OCI-LY1 (cell line): ENCODE measurements at regions not wholly inside any gene's neighbourhood (a gene's known extent, or its start where the extent isn't known, plus 50 kb on each side); places are given as distances from the start of the nearest gene placed in this dataset.
A peak's percentile ranks its signal among the peaks of the same experiment; 100 is the strongest.

ENCODE experiments used
- H2AFZ ChIP-seq: fragments of 200-600 bp; sonication (generic), shearing (Covaris generic); 2 replicates; pipeline ENCODE4 v1.6.0; 2014; ENCODE audit warnings: antibody characterized with exemption, mild to moderate bottlenecking, low read length
- H3F3A ChIP-seq: fragments of 200-600 bp; sonication (generic), shearing (Covaris generic); 2 replicates; pipeline ENCODE4 v1.6.0; 2014; ENCODE audit warnings: mild to moderate bottlenecking, antibody characterized with exemption, low read length, moderate library complexity; ENCODE audit not compliant: insufficient read depth
- H3K27ac ChIP-seq: fragments of 200-600 bp; sonication (generic); 2 replicates; pipeline ENCODE4 v1.5.1; 2014; ENCODE audit warnings: low read length, mixed run types, mild to moderate bottlenecking, low read depth; ENCODE audit not compliant: poor library complexity, severe bottlenecking
- H3K27me3 ChIP-seq: fragments of 200-600 bp; sonication (generic); 2 replicates; pipeline ENCODE4 v1.6.0; 2014; ENCODE audit warnings: antibody characterized with exemption, mild to moderate bottlenecking, low read length, moderate library complexity; ENCODE audit not compliant: insufficient read depth
- H3K36me3 ChIP-seq: fragments of 200-600 bp; sonication (generic); 2 replicates; pipeline ENCODE4 v1.6.1; 2014; ENCODE audit warnings: mild to moderate bottlenecking, antibody characterized with exemption, low read length, moderate library complexity, mixed read lengths; ENCODE audit not compliant: insufficient read depth
- H3K4me1 ChIP-seq: fragments of 200-600 bp; sonication (generic); 2 replicates; pipeline ENCODE4 v1.5.1; 2014; ENCODE audit warnings: mild to moderate bottlenecking, low read length, moderate library complexity; ENCODE audit not compliant: insufficient read depth, severe bottlenecking
- H3K4me2 ChIP-seq: fragments of 200-600 bp; sonication (generic), shearing (Covaris generic); 2 replicates; pipeline ENCODE4 v1.6.1; 2014; ENCODE audit warnings: low read length
- H3K4me3 ChIP-seq: fragments of 200-600 bp; sonication (generic); 2 replicates; pipeline ENCODE4 v1.5.1; 2014; ENCODE audit warnings: low read length, low read depth, mild to moderate bottlenecking, mixed read lengths; ENCODE audit not compliant: poor library complexity, severe bottlenecking
- H3K79me2 ChIP-seq: fragments of 200-600 bp; shearing (Covaris generic); 2 replicates; pipeline ENCODE4 v1.6.1; 2016; ENCODE audit warnings: mixed run types, low read length, mixed read lengths; ENCODE audit not compliant: insufficient read depth
- H3K9ac ChIP-seq: fragments of 200-600 bp; sonication (generic), shearing (Covaris generic); 2 replicates; pipeline ENCODE4 v1.6.1; 2014; ENCODE audit warnings: mild to moderate bottlenecking, low read length, mixed read lengths
- H3K9me2 ChIP-seq: fragments of 200-600 bp; sonication (generic), shearing (Covaris generic); 2 replicates; pipeline ENCODE4 v1.6.1; 2014; ENCODE audit warnings: low read depth, mild to moderate bottlenecking, low read length, mixed read lengths
- H3K9me3 ChIP-seq: fragments of 200-600 bp; shearing (Covaris generic); 2 replicates; pipeline ENCODE4 v1.6.1; 2014; ENCODE audit warnings: low read length, mixed read lengths
- H4K20me1 ChIP-seq: fragments of 200-600 bp; sonication (generic), shearing (Covaris generic); 2 replicates; pipeline ENCODE4 v1.6.0; 2016; ENCODE audit warnings: mild to moderate bottlenecking, low read length; ENCODE audit not compliant: insufficient read depth
- CTCF ChIP-seq: fragments of 200-600 bp; sonication (generic), shearing (Covaris generic); IDR thresholded peaks from 2 replicates; pipeline ENCODE4 v1.5.1; 2017; ENCODE audit warnings: mild to moderate bottlenecking, antibody characterized with exemption, low read length, moderate library complexity, mixed read lengths
- EZH2 ChIP-seq: fragments of 200-600 bp; sonication (generic), shearing (Covaris generic); IDR thresholded peaks from 2 replicates; pipeline ENCODE4 v1.8.0; 2017; ENCODE audit warnings: borderline replicate concordance, mixed run types, mild to moderate bottlenecking, antibody characterized with exemption, low read length, moderate library complexity, mixed read lengths

GRCh38 chr10:116792817-116793216 lies 50.5 kb upstream of the HSPA12A start:
- Histone ChIP-seq H3K9me3 (no peaks in the 10 kb centered on the region), H2AFZ (no peak overlapping the region), H3K79me2 (no peaks in the 10 kb centered on the region), H3K4me3 (no peak overlapping the region), H3K9ac (no peak overlapping the region), H3K27ac (no peak overlapping the region), H3K4me2 (no peak overlapping the region), H3K9me2 (no peaks in the 10 kb centered on the region), H3K27me3 (no peaks in the 10 kb centered on the region), H3K4me1 (no peaks in the 10 kb centered on the region), H4K20me1 (no peaks in the 10 kb centered on the region), H3K36me3 (no peaks in the 10 kb centered on the region), H3F3A (no peaks in the 10 kb centered on the region)
- TF ChIP-seq CTCF (no peak), EZH2 (no peak)

- Histone ChIP-seq H3K4me1 (no peaks in the 10 kb centered on the region), H3K4me3 (no peak overlapping the region), H3K27ac (no peak overlapping the region), H3K36me3 (no peaks in the 10 kb centered on the region), H3F3A (no peaks in the 10 kb centered on the region), H3K79me2 (no peaks in the 10 kb centered on the region), H3K9me2 (no peaks in the 10 kb centered on the region), H4K20me1 (no peaks in the 10 kb centered on the region), H3K27me3 (no peaks in the 10 kb centered on the region), H3K4me2 (no peak overlapping the region), H2AFZ (no peak overlapping the region), H3K9me3 (no peaks in the 10 kb centered on the region), H3K9ac (no peak overlapping the region)
- no peak for TF ChIP-seq CTCF
- TF ChIP-seq EZH2: no peak
These were observed 52.8 kb upstream of the ENO4 start for GRCh38 chr10:116796469-116796868.

GRCh38 chr10:116796910-116797513 lies 52.3 kb upstream of the ENO4 start:
- no peaks in the 10 kb centered on the region for H3K9me2 ChIP-seq
- H2AFZ ChIP-seq: no peak overlapping the region
- H3K4me2 ChIP-seq: no peak overlapping the region

More at GRCh38 chr10:116796910-116797513, 52.3 kb upstream of the ENO4 start:
- no peaks in the 10 kb centered on the region for H3K79me2 ChIP-seq
- H3K27me3 ChIP-seq: no peaks in the 10 kb centered on the region
- H3K4me1 ChIP-seq: peaks cover under 1% of the 10 kb centered on the region
- TF ChIP-seq CTCF (peak; percentile 98), EZH2 (no peak)
- no peak overlapping the region for H3K9ac ChIP-seq
- H3K36me3 ChIP-seq: no peaks in the 10 kb centered on the region
- H3K4me3 ChIP-seq: no peak overlapping the region
- H4K20me1 ChIP-seq: no peaks in the 10 kb centered on the region
- H3K27ac ChIP-seq: no peak overlapping the region
- no peaks in the 10 kb centered on the region for H3K9me3 ChIP-seq
- H3F3A ChIP-seq: no peaks in the 10 kb centered on the region
